ENCODE measurements at regions not wholly inside any gene's neighbourhood (a gene's known extent, or its start where the extent isn't known, plus 50 kb on each side); places are given as distances from the start of the nearest gene placed in this dataset.

- no peaks in the 10 kb centered on the region for H3K27me3 ChIP-seq (ENCODE audit: insufficient read depth, low read length, poor library complexity, severe bottlenecking)
- H3K9me3 Mint-ChIP-seq, result no peaks in the 10 kb centered on the region
- ChIA-PET POLR2A (interaction anchor here (0.6 kb wide), 1 partner anchor 29 kb away, joined by 3 read pairs; no protein-coding TSS in a partner anchor), CTCF (interaction anchor here (1.1 kb wide), 1 partner anchor 146 kb away, joined by 3 read pairs; no protein-coding TSS in a partner anchor)
- no peaks in the 10 kb centered on the region for H3K9me3 ChIP-seq (ENCODE audit: low read length)
- no peak for DNase-seq
- no peak overlapping the region for H3K27ac ChIP-seq (ENCODE audit: low read depth, low read length)
- peaks cover 16% of the 10 kb centered on the region for H3K36me3 ChIP-seq (ENCODE audit: insufficient read depth, low read length)
- H3K27ac Mint-ChIP-seq, result peak overlapping the region in 2 of 8 donors; percentile 26 to 38
- no peak overlapping the region for H3K4me3 ChIP-seq (ENCODE audit: low read length)
- H3K4me1 ChIP-seq (ENCODE audit: insufficient read depth, low read length), result peaks cover 17% of the 10 kb centered on the region
- H3K36me3 Mint-ChIP-seq, result peaks cover 11 to 77% (median 28%) of the 10 kb centered on the region in 3 donors
- H3K4me3 Mint-ChIP-seq, result no peak overlapping the region
- no peaks in the 10 kb centered on the region for H3K27me3 Mint-ChIP-seq
- peaks cover 26 to 31% (median 31%) of the 10 kb centered on the region in 3 donors for H3K4me1 Mint-ChIP-seq
Measured at GRCh38 chr7:149595541-149595940, 97.9 kb upstream of the ZNF746 start.

DNA sequence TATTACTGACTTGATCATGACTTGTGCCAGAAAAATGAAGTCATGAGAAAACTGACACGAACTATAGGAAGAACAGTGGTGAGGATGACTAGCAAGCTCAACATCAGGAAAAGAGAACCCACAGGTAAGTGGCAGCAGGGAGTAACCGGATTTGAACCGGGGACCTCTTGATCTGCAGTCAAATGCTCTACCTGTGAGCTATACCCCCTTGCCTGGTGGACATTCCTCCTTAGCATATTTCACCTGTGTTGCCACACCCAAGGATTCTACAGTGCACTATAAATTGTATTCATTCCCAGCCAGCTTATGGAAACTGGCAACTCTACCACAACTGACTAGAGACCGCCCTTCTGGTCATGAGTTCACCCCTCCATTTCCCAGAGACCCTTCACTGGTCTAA lies 97.5 kb upstream of the ZNF746 start:
- Mint-ChIP-seq H3K4me1 (peaks cover 21 to 31% (median 27%) of the 10 kb centered on the region in 3 donors), H3K27me3 (no peaks in the 10 kb centered on the region), H3K9me3 (no peaks in the 10 kb centered on the region), H3K36me3 (peaks cover 11 to 81% (median 28%) of the 10 kb centered on the region in 3 donors), H3K4me3 (no peak overlapping the region), H3K27ac (peak overlapping the region in 1 of 8 donors; percentile 26)
- Histone ChIP-seq H3K4me1 (ENCODE audit: insufficient read depth, low read length) (peaks cover 12% of the 10 kb centered on the region), H3K9me3 (ENCODE audit: low read length) (no peaks in the 10 kb centered on the region), H3K27me3 (ENCODE audit: insufficient read depth, low read length, poor library complexity, severe bottlenecking) (no peaks in the 10 kb centered on the region), H3K4me3 (ENCODE audit: low read length) (no peak overlapping the region), H3K27ac (ENCODE audit: low read depth, low read length) (no peak overlapping the region), H3K36me3 (ENCODE audit: insufficient read depth, low read length) (peaks cover 16% of the 10 kb centered on the region)
- ChIA-PET CTCF (interaction anchor here (0.7 to 1.1 kb wide), 2 partner anchors 147 to 570 kb away, joined by 3 read pairs; no protein-coding TSS in a partner anchor), POLR2A (interaction anchor here (0.6 kb wide), 1 partner anchor 30 kb away, joined by 3 read pairs; no protein-coding TSS in a partner anchor)
- no peak for DNase-seq

DNA sequence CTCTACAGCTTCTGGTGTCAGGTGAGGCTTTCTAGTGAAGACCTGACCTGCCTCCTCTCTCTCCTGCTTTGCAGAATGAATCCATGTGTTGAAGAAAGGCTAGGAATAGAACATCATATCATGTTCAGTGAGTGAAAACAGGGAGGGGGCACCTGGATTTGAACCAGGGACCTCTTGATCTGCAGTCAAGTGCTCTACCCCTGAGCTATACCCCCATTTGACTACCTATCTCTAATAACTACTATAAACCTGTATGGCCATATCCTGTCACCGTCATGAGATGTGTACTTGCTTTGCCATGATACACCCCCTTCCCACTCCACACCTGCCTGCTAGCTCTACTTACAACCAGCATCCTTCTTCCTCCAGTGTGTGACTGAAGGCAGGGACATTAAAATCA lies 91.3 kb upstream of the ZNF746 start:
- Mint-ChIP-seq H3K36me3 (peaks cover 11 to 83% (median 24%) of the 10 kb centered on the region in 3 donors), H3K4me3 (no peak overlapping the region), H3K9me3 (peaks cover 0 to 2% (median 0%) of the 10 kb centered on the region in 5 donors), H3K4me1 (peaks cover 4 to 14% (median 5%) of the 10 kb centered on the region in 3 donors), H3K27ac (no peak overlapping the region), H3K27me3 (no peaks in the 10 kb centered on the region)
- Histone ChIP-seq H3K27ac (ENCODE audit: low read depth, low read length) (no peak overlapping the region), H3K27me3 (ENCODE audit: insufficient read depth, low read length, poor library complexity, severe bottlenecking) (no peaks in the 10 kb centered on the region), H3K4me3 (ENCODE audit: low read length) (no peak overlapping the region), H3K36me3 (ENCODE audit: insufficient read depth, low read length) (peaks cover 26% of the 10 kb centered on the region), H3K9me3 (ENCODE audit: low read length) (no peaks in the 10 kb centered on the region), H3K4me1 (ENCODE audit: insufficient read depth, low read length) (no peaks in the 10 kb centered on the region)
- POLR2A ChIA-PET, result no interaction called here
- DNase-seq, result no peak
- CTCF ChIA-PET, result interaction anchor here (0.7 kb wide), 1 partner anchor 36 kb away, joined by 3 read pairs; no protein-coding TSS in a partner anchor

GRCh38 chr7:149586646-149587645 lies 89.3 kb upstream of the ZNF746 start:
- Mint-ChIP-seq H3K4me3 (no peak overlapping the region), H3K9me3 (peaks cover 0 to 2% (median 0%) of the 10 kb centered on the region in 5 donors)
- H3K36me3 ChIP-seq (ENCODE audit: insufficient read depth, low read length), result peaks cover 26% of the 10 kb centered on the region

GRCh38 chr7:149584530-149584929 lies 86.9 kb upstream of the ZNF746 start:
- POLR2A ChIA-PET, result no interaction called here

More at GRCh38 chr7:149586646-149587645, 89.3 kb upstream of the ZNF746 start:
- POLR2A ChIA-PET, result no interaction called here
- H3K4me3 ChIP-seq (ENCODE audit: low read length), result no peak overlapping the region
- H3K9me3 ChIP-seq (ENCODE audit: low read length), result no peaks in the 10 kb centered on the region
- no peaks in the 10 kb centered on the region for H3K4me1 ChIP-seq (ENCODE audit: insufficient read depth, low read length)
- Mint-ChIP-seq H3K27me3 (no peaks in the 10 kb centered on the region), H3K36me3 (peaks cover 24 to 89% (median 31%) of the 10 kb centered on the region in 3 donors), H3K4me1 (peaks cover 12 to 25% (median 13%) of the 10 kb centered on the region in 3 donors), H3K27ac (no peak overlapping the region)
- CTCF ChIA-PET, result interaction anchor here (0.6 to 1.1 kb wide), 2 partner anchors 15 to 18 kb away, joined by 3 read pairs; no protein-coding TSS in a partner anchor
- no peak overlapping the region for H3K27ac ChIP-seq (ENCODE audit: low read depth, low read length)
- no peak for DNase-seq
- no peaks in the 10 kb centered on the region for H3K27me3 ChIP-seq (ENCODE audit: insufficient read depth, low read length, poor library complexity, severe bottlenecking)

GRCh38 chr7:149584009-149584408 lies 86.4 kb upstream of the ZNF746 start:
- ChIA-PET CTCF (interaction anchor here (1.2 kb wide), 1 partner anchor 41 kb away, joined by 3 read pairs; no protein-coding TSS in a partner anchor), POLR2A (no interaction called here)
- H3K9me3 ChIP-seq (ENCODE audit: low read length), result no peaks in the 10 kb centered on the region
- no peak overlapping the region for H3K27ac ChIP-seq (ENCODE audit: low read depth, low read length)
- Mint-ChIP-seq H3K9me3 (peaks cover 0 to 7% (median 2%) of the 10 kb centered on the region in 5 donors), H3K27ac (no peak overlapping the region), H3K4me1 (peaks cover 17 to 31% (median 28%) of the 10 kb centered on the region in 3 donors), H3K27me3 (peaks cover 0 to 2% of the 10 kb centered on the region in 2 donors), H3K36me3 (peaks cover 16 to 78% (median 45%) of the 10 kb centered on the region in 3 donors), H3K4me3 (no peak overlapping the region)
- DNase-seq, result no peak
- no peaks in the 10 kb centered on the region for H3K4me1 ChIP-seq (ENCODE audit: insufficient read depth, low read length)
- no peak overlapping the region for H3K4me3 ChIP-seq (ENCODE audit: low read length)
- no peaks in the 10 kb centered on the region for H3K27me3 ChIP-seq (ENCODE audit: insufficient read depth, low read length, poor library complexity, severe bottlenecking)
- H3K36me3 ChIP-seq (ENCODE audit: insufficient read depth, low read length), result peaks cover 25% of the 10 kb centered on the region

More at GRCh38 chr7:149584530-149584929, 86.9 kb upstream of the ZNF746 start:
- H3K4me1 Mint-ChIP-seq, result peaks cover 17 to 31% (median 28%) of the 10 kb centered on the region in 3 donors
- DNase-seq, result no peak
- no peak overlapping the region for H3K27ac ChIP-seq (ENCODE audit: low read depth, low read length)
- no peak overlapping the region for H3K4me3 Mint-ChIP-seq
- peaks cover 0 to 2% of the 10 kb centered on the region in 2 donors for H3K27me3 Mint-ChIP-seq
- H3K27ac Mint-ChIP-seq, result no peak overlapping the region
- H3K4me1 ChIP-seq (ENCODE audit: insufficient read depth, low read length), result no peaks in the 10 kb centered on the region
- H3K9me3 ChIP-seq (ENCODE audit: low read length), result no peaks in the 10 kb centered on the region
- peaks cover 16 to 82% (median 46%) of the 10 kb centered on the region in 3 donors for H3K36me3 Mint-ChIP-seq
- CTCF ChIA-PET, result interaction anchor here (1.2 kb wide), 1 partner anchor 40 kb away, joined by 3 read pairs; no protein-coding TSS in a partner anchor
- H3K9me3 Mint-ChIP-seq, result peaks cover 0 to 7% (median 2%) of the 10 kb centered on the region in 5 donors
- no peak overlapping the region for H3K4me3 ChIP-seq (ENCODE audit: low read length)
- no peaks in the 10 kb centered on the region for H3K27me3 ChIP-seq (ENCODE audit: insufficient read depth, low read length, poor library complexity, severe bottlenecking)
- H3K36me3 ChIP-seq (ENCODE audit: insufficient read depth, low read length), result peaks cover 26% of the 10 kb centered on the region

GRCh38 chr7:149580328-149580727 lies 82.7 kb upstream of the ZNF746 start:
- H3K27me3 Mint-ChIP-seq, result peaks cover 0 to 3% of the 10 kb centered on the region in 2 donors
- peak overlapping the region in 3 of 7 donors; percentile 27 to 69 (median 58) for H3K4me3 Mint-ChIP-seq
- H3K9me3 Mint-ChIP-seq, result peaks cover 0 to 24% (median 14%) of the 10 kb centered on the region in 5 donors
- Histone ChIP-seq H3K27me3 (ENCODE audit: insufficient read depth, low read length, poor library complexity, severe bottlenecking) (no peaks in the 10 kb centered on the region), H3K9me3 (ENCODE audit: low read length) (no peaks in the 10 kb centered on the region), H3K36me3 (ENCODE audit: insufficient read depth, low read length) (peaks cover 14% of the 10 kb centered on the region), H3K4me1 (ENCODE audit: insufficient read depth, low read length) (no peaks in the 10 kb centered on the region), H3K27ac (ENCODE audit: low read depth, low read length) (no peak overlapping the region), H3K4me3 (ENCODE audit: low read length) (no peak overlapping the region)
- no peak for DNase-seq
- peaks cover 17 to 31% (median 28%) of the 10 kb centered on the region in 3 donors for H3K4me1 Mint-ChIP-seq
- POLR2A ChIA-PET, result no interaction called here
- CTCF ChIA-PET, result no interaction called here
- H3K36me3 Mint-ChIP-seq, result peaks cover 7 to 52% (median 48%) of the 10 kb centered on the region in 3 donors
- peak overlapping the region in 4 of 8 donors; percentile 17 to 86 (median 52) for H3K27ac Mint-ChIP-seq
